GM19452 (cell line): ENCODE measurements at regions not wholly inside any gene's neighbourhood (a gene's known extent, or its start where the extent isn't known, plus 50 kb on each side); places are given as distances from the start of the nearest gene placed in this dataset.

ENCODE experiments used
- ATAC-seq: cut with Tn5 transposase; IDR thresholded peaks from one replicate; pipeline ENCODE4 v1.9.1; 2021; ENCODE audit not compliant: unreplicated experiment

DNA sequence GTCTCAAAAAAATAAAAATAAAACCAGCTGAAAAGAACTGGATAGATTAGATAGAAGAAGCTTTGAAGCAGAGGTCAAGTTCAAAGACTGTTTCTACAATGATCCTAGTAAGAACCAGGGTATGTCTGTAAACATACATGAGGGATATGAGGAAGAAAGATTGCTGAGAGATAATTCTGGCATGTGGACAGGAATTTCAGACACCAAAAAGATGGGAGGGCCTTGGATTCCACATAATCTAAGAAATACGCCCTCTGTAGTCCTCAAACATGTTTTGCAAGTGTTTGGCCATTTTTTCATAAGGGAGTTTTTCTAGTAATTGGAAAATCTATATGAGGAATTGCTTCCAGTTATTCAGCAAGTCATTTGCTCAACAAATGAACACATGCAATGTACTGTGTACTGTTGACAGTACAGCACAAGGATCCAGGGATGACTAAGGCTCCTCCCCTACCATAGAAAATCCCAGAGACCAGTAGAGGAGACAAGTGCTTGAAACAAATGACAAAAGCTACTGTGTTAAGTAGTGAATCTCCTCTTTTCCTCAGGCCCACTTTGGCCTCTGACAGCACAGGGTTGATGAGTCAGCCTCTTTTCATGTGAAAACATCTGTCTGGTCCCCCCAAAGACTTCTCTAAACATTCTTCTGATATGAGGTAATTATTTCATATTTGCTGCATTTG, 795.9 kb downstream of the MAFB start:
- no peak for ATAC-seq

- no peak for ATAC-seq
These were observed 798.3 kb downstream of the MAFB start for GRCh38 chr20:39890697-39891096.

GRCh38 chr20:39888310-39888709, 800.7 kb downstream of the MAFB start:
- no peak for ATAC-seq

GRCh38 chr20:39886650-39887190, 802.3 kb downstream of the MAFB start:
- ATAC-seq = no peak

DNA sequence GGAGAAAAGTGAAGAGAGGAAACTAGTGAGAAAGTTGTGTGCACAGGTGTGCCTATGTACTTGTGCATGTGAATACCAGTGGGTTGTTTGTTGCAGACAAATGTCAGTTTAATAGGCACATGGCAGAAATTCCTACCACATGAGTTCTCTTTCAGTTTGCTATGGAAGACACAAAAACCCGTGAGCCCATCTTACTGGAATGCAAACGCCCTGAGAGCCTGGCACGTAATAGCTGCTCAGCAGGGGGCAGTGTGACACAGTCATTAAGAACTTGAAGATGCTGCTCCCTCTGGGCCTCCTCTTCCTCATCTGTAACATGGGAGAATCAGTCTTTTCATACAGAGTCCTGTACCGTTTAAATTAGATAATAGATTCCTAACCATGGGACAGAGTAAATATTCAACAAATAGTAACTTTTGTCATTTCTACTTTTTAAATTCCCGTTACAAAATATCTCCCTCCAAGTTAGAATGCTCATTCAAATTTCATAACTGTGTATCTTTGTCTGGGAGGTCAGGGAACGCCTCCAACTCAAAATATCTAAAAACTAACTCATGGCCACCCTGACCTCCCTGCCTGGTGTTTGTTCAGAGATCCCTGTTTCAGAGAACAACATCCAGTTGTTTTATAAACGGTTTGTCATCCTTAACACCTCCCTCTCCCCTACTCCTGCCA, 802.9 kb downstream of the MAFB start:
- no peak for ATAC-seq

GRCh38 chr20:39882806-39883205, 806.2 kb downstream of the MAFB start:
- no peak for ATAC-seq

DNA sequence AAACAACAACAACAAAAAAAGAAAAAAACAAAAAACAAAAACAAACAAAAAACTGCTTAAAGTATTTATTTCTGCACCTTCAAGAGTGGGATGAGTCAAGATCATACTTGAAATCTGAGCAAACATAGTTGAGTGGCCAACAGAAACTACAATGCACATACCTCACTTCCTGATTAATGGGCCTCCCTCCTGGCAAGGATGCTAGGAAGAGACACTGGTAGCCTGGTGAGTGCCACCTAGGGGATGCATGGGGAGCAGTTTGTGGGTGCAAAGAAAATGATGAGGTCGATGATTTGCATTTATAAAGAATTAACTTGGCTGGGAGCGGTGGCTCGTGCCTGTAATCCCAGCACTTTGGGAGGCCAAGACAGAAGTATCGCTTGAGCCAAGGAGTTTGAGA, 808.1 kb downstream of the MAFB start:
- ATAC-seq = no peak

DNA sequence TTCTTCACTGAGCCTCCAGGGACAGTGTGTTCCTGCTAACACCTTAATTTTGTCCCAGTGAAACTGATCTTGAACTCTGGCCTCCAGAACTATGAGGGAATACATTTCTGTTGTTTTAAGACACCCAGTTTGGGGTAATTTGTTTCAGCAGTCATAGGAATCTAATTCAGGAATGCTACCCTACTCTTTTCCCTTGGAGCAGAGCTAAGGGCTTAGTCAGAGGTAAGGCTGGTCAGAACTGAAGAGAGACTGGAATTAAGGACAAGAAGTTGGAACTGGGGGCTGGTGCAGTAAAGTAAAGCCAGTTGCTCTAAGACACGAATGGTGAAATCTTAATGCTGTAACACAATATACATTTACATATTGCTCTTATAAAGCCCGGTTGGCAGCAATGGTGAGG, 809.7 kb downstream of the MAFB start:
- no peak for ATAC-seq

DNA sequence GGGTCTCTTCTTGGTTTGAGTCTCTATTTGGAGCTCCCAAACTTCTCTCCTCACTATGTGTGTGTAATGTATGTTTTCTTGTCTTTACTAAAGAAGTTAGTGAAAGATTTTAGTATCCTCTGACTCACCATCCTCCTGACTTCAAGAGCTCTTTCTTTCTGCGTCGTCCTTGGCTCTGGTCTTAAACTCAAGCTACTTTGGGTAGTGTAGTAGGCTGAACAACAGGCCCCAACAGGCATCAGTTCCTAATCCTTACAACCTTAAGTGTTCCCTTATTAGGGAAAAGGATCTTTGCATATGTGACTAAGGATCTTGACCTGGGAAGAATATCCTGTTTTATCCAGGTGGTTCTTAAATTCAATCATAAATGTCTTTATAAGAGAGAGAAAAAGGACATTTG, 810.2 kb downstream of the MAFB start:
- ATAC-seq = no peak

- no peak for ATAC-seq
These were observed 810.7 kb downstream of the MAFB start for GRCh38 chr20:39878320-39878719.

DNA sequence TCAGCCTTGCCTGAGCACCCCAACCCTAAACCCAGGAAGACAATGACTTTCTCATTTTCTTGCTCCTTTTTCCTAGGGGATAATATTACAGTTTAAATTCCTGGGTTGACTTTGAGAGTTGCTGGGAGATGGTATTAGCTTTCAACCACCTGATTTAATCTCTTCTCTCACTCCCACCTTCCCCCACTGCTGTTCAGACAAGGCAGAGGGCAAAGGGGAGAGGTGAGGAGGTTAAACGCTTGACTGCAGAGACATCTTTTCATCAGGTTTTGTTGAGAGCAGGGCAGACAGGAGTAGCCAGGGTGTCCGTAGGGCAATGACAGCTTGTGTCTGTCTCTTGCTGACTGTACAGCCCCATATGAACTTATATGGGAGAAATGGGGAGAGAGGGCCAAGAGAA, 811.2 kb downstream of the MAFB start:
- no peak for ATAC-seq

GRCh38 chr20:39876976-39877635, 811.9 kb downstream of the MAFB start:
- ATAC-seq = no peak

GRCh38 chr20:39875492-39876110, 813.4 kb downstream of the MAFB start:
- ATAC-seq = no peak

- peak; percentile 83 for ATAC-seq
These were observed 814.8 kb downstream of the MAFB start for GRCh38 chr20:39874049-39874893.

DNA sequence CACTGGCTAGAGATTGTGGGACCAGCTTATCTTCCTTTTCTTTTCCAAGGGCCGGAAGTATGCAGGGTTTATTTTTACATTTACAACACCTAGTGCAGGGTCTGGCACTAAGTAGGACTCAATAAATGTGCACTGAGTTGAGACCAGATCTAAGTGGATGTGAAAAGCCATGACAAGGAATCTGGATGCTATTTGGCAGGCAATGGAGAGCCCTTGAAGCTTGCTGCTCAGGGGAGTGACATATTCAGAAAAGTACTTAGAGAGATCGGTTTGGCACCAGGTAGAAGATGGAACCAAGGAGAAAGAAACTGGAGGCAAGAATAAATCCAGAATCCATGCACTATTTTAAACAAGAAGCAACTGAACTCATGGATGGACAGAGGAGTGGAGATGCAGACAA, 815.8 kb downstream of the MAFB start:
- ATAC-seq = no peak

- no peak for ATAC-seq
These were observed 818.0 kb downstream of the MAFB start for GRCh38 chr20:39871013-39871412.

- ATAC-seq = no peak
These were observed 823.6 kb downstream of the MAFB start for GRCh38 chr20:39865446-39865845.

DNA sequence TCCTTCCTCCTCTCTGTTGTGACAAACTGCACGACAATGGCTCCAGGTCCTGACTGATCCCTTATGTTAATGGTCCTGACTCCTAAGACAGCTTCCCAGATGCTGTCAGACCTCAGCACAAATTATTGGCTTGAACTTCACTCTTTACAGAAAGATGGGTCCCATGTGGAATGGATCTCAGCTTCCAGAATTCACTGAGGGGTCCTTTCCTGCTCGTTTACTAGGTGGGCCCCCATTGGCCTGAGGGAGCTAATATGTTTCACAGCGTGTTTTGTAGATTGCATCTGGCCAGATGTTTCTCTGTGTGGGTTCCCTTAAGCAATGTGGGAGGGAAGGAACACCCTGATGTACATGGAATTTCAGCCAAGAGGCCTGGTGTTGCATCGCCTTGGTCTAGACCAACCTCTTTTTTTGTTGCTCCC, 826.6 kb downstream of the MAFB start:
- ATAC-seq = no peak

GRCh38 chr20:39861381-39861780, 827.7 kb downstream of the MAFB start:
- no peak for ATAC-seq

GRCh38 chr20:39857835-39858234, 831.2 kb downstream of the MAFB start:
- no peak for ATAC-seq

- no peak for ATAC-seq
These were observed 831.8 kb downstream of the MAFB start for GRCh38 chr20:39857187-39857586.
